HG03039 (cell line): ENCODE measurements at regions not wholly inside any gene's neighbourhood (a gene's known extent, or its start where the extent isn't known, plus 50 kb on each side); places are given as distances from the start of the nearest gene placed in this dataset.

Source experiments
- ATAC-seq: cut with Tn5 transposase; IDR thresholded peaks from one replicate; pipeline ENCODE4 v1.9.1; 2021; ENCODE audit warnings: mild to moderate bottlenecking, moderate library complexity; ENCODE audit not compliant: unreplicated experiment

GRCh38 chr10:85524001-85524666 lies 842.5 kb downstream of the GRID1 start:
- no peak for ATAC-seq

- ATAC-seq = no peak
These were observed 838.8 kb downstream of the GRID1 start for GRCh38 chr10:85527616-85528317.

- ATAC-seq = no peak
These were observed 838.3 kb downstream of the GRID1 start for GRCh38 chr10:85528318-85528652.

- ATAC-seq = no peak
These were observed 834.9 kb downstream of the GRID1 start for GRCh38 chr10:85531706-85532105.

GRCh38 chr10:85532773-85533172 lies 833.8 kb downstream of the GRID1 start:
- ATAC-seq = no peak

GRCh38 chr10:85535926-85536325 lies 830.7 kb downstream of the GRID1 start:
- no peak for ATAC-seq

- no peak for ATAC-seq
These were observed 829.0 kb downstream of the GRID1 start for GRCh38 chr10:85537561-85537960.

- ATAC-seq = no peak
These were observed 828.0 kb downstream of the GRID1 start for GRCh38 chr10:85538601-85539000.

GRCh38 chr10:85542152-85542551 lies 824.4 kb downstream of the GRID1 start:
- ATAC-seq = no peak

- ATAC-seq = no peak
These were observed 823.5 kb downstream of the GRID1 start for GRCh38 chr10:85542936-85543730.

- ATAC-seq = no peak
These were observed 821.6 kb downstream of the GRID1 start for GRCh38 chr10:85544956-85545355.

- ATAC-seq = no peak
These were observed 820.7 kb downstream of the GRID1 start for GRCh38 chr10:85545874-85546273.

GRCh38 chr10:85547460-85548023 lies 819.1 kb downstream of the GRID1 start:
- no peak for ATAC-seq

GRCh38 chr10:85548034-85548433 lies 818.6 kb downstream of the GRID1 start:
- ATAC-seq = peak; percentile 85
